Endothelial cell of umbilical vein (primary cell): ENCODE measurements at regions not wholly inside any gene's neighbourhood (a gene's known extent, or its start where the extent isn't known, plus 50 kb on each side); places are given as distances from the start of the nearest gene placed in this dataset.

ENCODE experiments used
- BruUV-seq: library from RNA; stranded (reverse); fragments of 400-500 nt; replicated peaks from 2 replicates; lab custom pipeline; 2021; lab: Mats Ljungman, UMichigan
- CTCF ChIA-PET: fragments of 300-600, 350-600 bp; sonication (Branson Sonifier 250); formaldehyde crosslinking; loops from one replicate; lab custom pipeline; 2021; ENCODE audit warnings: antibody characterized with exemption, inconsistent platforms; lab: Charles Lee
- POLR2A ChIA-PET: fragments of 300-600, 350-600 bp; sonication (Branson Sonifier 250); formaldehyde crosslinking; loops from one replicate; lab custom pipeline; 2021; ENCODE audit warnings: antibody characterized with exemption, inconsistent platforms; lab: Charles Lee
- DNase-seq: peaks from one replicate; pipeline ENCODE4 v3.0.0-alpha.2; 2011; ENCODE audit warnings: low read depth, low spot score
- FAIRE-seq: peaks from 2 replicates; lab custom pipeline; 2011; peaks lifted over from hg19 to GRCh38; lab: Jason Lieb, UNC
- H2AFZ ChIP-seq: 2 replicates; pipeline ENCODE4 v1.6.0; 2012; ENCODE audit warnings: low read depth, low read length, control low read depth, inconsistent platforms
- H3K27ac ChIP-seq: 2 replicates; pipeline ENCODE4 v1.5.1; 2011; ENCODE audit warnings: low read depth, mild to moderate bottlenecking, control low read depth, low read length, moderate library complexity; ENCODE audit not compliant: insufficient read depth
- H3K27me3 ChIP-seq, 2 experiments: 2 replicates each; pipeline versions ENCODE4 v1.6.0 to v1.6.1; 2011; ENCODE audit warnings: low read length in 2 of 2, mixed read lengths in 1 of 2; ENCODE audit not compliant: control insufficient read depth in 2 of 2, insufficient read depth in 2 of 2
- H3K36me3 ChIP-seq, 2 experiments: 2 replicates in 1 of 2; 3 replicates in 1 of 2; pipeline ENCODE4 v1.5.1; 2011; ENCODE audit warnings: low read length in 2 of 2, mild to moderate bottlenecking in 1 of 2, moderate library complexity in 1 of 2; ENCODE audit not compliant: control insufficient read depth in 2 of 2, insufficient read depth in 2 of 2; ENCODE audit errors: extremely low read depth in 1 of 2
- H3K4me1 ChIP-seq: 3 replicates; pipeline ENCODE4 v1.5.1; 2011; ENCODE audit warnings: mild to moderate bottlenecking, low read length; ENCODE audit not compliant: control insufficient read depth, insufficient read depth; ENCODE audit errors: extremely low read depth
- H3K4me2 ChIP-seq: 2 replicates; pipeline ENCODE4 v1.6.1; 2011; ENCODE audit warnings: low read length, control low read depth, mixed read lengths; ENCODE audit not compliant: insufficient read depth
- H3K4me3 ChIP-seq, 3 experiments: fragments of 200-600 bp in 1 of 3; sonication (generic), shearing (Covaris generic) in 1 of 3; replicated peaks in 1 of 3; 2 replicates each; pipeline ENCODE4 v1.5.1; 2011 to 2016; ENCODE audit warnings: control low read depth in 3 of 3, low read length in 3 of 3, mild to moderate bottlenecking in 2 of 3, inconsistent platforms in 1 of 3, low read depth in 1 of 3, moderate library complexity in 1 of 3; ENCODE audit not compliant: insufficient read depth in 1 of 3
- H3K79me2 ChIP-seq: 2 replicates; pipeline ENCODE4 v1.6.0; 2012; ENCODE audit warnings: low read length, inconsistent platforms; ENCODE audit not compliant: control insufficient read depth, insufficient read depth
- H3K9ac ChIP-seq: replicated peaks from 2 replicates; pipeline ENCODE3; 2011; ENCODE audit warnings: low read length, control low read depth; ENCODE audit not compliant: insufficient read depth; ENCODE audit errors: extremely low read depth
- H3K9me1 ChIP-seq: replicated peaks from 3 replicates; pipeline ENCODE4 v1.6.0; 2011; ENCODE audit warnings: mild to moderate bottlenecking, low read length; ENCODE audit not compliant: control insufficient read depth, insufficient read depth; ENCODE audit errors: extremely low read depth
- H3K9me3 ChIP-seq: replicated peaks from 2 replicates; pipeline ENCODE4 v1.5.1; 2012; ENCODE audit warnings: low read length, inconsistent platforms; ENCODE audit not compliant: control insufficient read depth, insufficient read depth
- H4K20me1 ChIP-seq: replicated peaks from 2 replicates; pipeline ENCODE3; 2011; ENCODE audit warnings: mild to moderate bottlenecking, low read length; ENCODE audit not compliant: control insufficient read depth, insufficient read depth; ENCODE audit errors: extremely low read depth
- EZH2 ChIP-seq: IDR thresholded peaks from 2 replicates; pipeline ENCODE4 v1.6.1; 2012; ENCODE audit warnings: borderline replicate concordance, low read depth, mild to moderate bottlenecking, moderate library complexity, low read length, inconsistent platforms; ENCODE audit not compliant: severe bottlenecking
- FOS ChIP-seq: IDR thresholded peaks from 2 replicates; pipeline ENCODE4 v1.6.1; 2011; ENCODE audit warnings: mild to moderate bottlenecking, low read length, moderate library complexity, borderline replicate concordance; ENCODE audit not compliant: insufficient read depth
- GATA2 ChIP-seq: IDR thresholded peaks from 2 replicates; pipeline ENCODE4 v1.7.0; 2011; ENCODE audit warnings: low read depth, mild to moderate bottlenecking, moderate library complexity, mixed read lengths, low read length; ENCODE audit not compliant: insufficient read length, insufficient read depth
- JUN ChIP-seq: IDR thresholded peaks from 2 replicates; pipeline ENCODE4 v1.6.1; 2011; ENCODE audit warnings: borderline replicate concordance, low read depth; ENCODE audit not compliant: insufficient read length, insufficient read depth
- MYC ChIP-seq: IDR thresholded peaks from one replicate; pipeline ENCODE4 v1.6.1; 2011; ENCODE audit warnings: mild to moderate bottlenecking, low read depth, low read length
- POLR2A ChIP-seq: IDR thresholded peaks from 2 replicates; pipeline ENCODE4 v1.6.1; 2012; ENCODE audit warnings: low read depth, mild to moderate bottlenecking, control low read depth, low read length
- POLR2AphosphoS5 ChIP-seq: IDR thresholded peaks from 2 replicates; pipeline ENCODE4 v1.6.1; 2012; ENCODE audit warnings: low read depth, mild to moderate bottlenecking, control low read depth, low read length, moderate library complexity; ENCODE audit not compliant: insufficient read depth
- dilution Hi-C: fragments of 300-500 bp; cut with MboI; formaldehyde crosslinking; loops from one replicate; pipeline ENCODE4 v1.15.0; 2019; ENCODE audit warnings: low sequenced_read_pairs; ENCODE audit not compliant: extremely low pct_ligation_motif_present
- intact Hi-C: fragments of 100-400 bp; cut with micrococcal nuclease; formaldehyde crosslinking; loops from one replicate; pipeline ENCODE4 v1.10.0; 2022
- TF ChIP-seq, protein P1 (sequence below), 2 donors: IDR thresholded peaks; 1 replicate in 1 of 2; 2 replicates in 1 of 2; pipeline ENCODE4 v1.5.1; 2011; ENCODE audit warnings: low read length in 2 of 2, mild to moderate bottlenecking in 2 of 2, moderate library complexity in 2 of 2, control low read depth in 1 of 2, inconsistent platforms in 1 of 2, low read depth in 1 of 2; ENCODE audit not compliant: insufficient read depth in 1 of 2; ENCODE audit errors: extremely low read depth in 1 of 2
- TF ChIP-seq, protein P2 (sequence below): IDR thresholded peaks from 2 replicates; pipeline ENCODE4 v1.6.1; 2011; ENCODE audit not compliant: insufficient read depth, insufficient read length

DNA sequence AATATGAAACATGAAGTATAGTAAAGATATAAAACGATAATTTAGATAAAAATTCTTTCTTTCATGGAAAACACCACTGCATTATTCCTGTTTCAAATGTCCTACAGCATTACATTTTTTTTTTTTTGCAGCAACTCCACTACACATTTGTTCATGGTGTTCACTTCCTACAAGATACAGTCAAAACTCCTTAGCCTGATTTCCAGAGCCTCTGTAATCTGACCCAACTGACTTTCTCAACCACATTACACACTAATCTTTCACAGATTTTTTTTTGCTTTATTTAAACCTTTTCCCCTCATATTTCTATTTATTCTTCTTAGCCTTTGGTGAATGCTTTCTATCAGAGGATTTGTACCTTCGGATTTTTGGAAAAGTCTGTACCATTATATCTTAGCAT lies 176.5 kb upstream of the PDE7B start:
- DNase-seq (no peak), FAIRE-seq (no peak)
- H3K9me1 ChIP-seq = no peaks in the 10 kb centered on the region
- H3K4me1 ChIP-seq = no peaks in the 10 kb centered on the region
- no peak overlapping the region for H3K4me3 ChIP-seq
- H2AFZ ChIP-seq = no peak overlapping the region
- dilution Hi-C loops = no loop called here
- H3K9ac ChIP-seq = no peak overlapping the region
- no peaks in the 10 kb centered on the region for H3K9me3 ChIP-seq
- BruUV-seq = no TSS peak
- TF ChIP-seq JUN = no peak
- TF ChIP-seq POLR2A = no peak
- TF ChIP-seq, protein P1, sequence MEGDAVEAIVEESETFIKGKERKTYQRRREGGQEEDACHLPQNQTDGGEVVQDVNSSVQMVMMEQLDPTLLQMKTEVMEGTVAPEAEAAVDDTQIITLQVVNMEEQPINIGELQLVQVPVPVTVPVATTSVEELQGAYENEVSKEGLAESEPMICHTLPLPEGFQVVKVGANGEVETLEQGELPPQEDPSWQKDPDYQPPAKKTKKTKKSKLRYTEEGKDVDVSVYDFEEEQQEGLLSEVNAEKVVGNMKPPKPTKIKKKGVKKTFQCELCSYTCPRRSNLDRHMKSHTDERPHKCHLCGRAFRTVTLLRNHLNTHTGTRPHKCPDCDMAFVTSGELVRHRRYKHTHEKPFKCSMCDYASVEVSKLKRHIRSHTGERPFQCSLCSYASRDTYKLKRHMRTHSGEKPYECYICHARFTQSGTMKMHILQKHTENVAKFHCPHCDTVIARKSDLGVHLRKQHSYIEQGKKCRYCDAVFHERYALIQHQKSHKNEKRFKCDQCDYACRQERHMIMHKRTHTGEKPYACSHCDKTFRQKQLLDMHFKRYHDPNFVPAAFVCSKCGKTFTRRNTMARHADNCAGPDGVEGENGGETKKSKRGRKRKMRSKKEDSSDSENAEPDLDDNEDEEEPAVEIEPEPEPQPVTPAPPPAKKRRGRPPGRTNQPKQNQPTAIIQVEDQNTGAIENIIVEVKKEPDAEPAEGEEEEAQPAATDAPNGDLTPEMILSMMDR (IDR thresholded peaks at IDR 0.05; ENCODE audit: extremely low read depth in 1 of 2, insufficient read depth in 1 of 2, low read depth in 1 of 2, low read length in 2 of 2) = no peak
- TF ChIP-seq POLR2AphosphoS5 = no peak
- no peak for TF ChIP-seq MYC
- TF ChIP-seq, protein P2, sequence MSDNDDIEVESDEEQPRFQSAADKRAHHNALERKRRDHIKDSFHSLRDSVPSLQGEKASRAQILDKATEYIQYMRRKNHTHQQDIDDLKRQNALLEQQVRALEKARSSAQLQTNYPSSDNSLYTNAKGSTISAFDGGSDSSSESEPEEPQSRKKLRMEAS = no peak
- no peak for TF ChIP-seq EZH2
- no peak for TF ChIP-seq FOS
- no peak for TF ChIP-seq GATA2
- no peaks in the 10 kb centered on the region for H3K36me3 ChIP-seq
- no peak overlapping the region for H3K4me2 ChIP-seq
- CTCF ChIA-PET = interaction anchor here (0.8 to 1.5 kb wide), 2 partner anchors 551 to 552 kb away, joined by 4 to 5 read pairs; no protein-coding TSS in a partner anchor
- H3K27ac ChIP-seq = no peak overlapping the region
- intact Hi-C loops = loop anchor here (5.0 kb wide), 2 partner anchors 138 to 177 kb away; partner anchors contain the start of gene PDE7B
- no peaks in the 10 kb centered on the region for H3K79me2 ChIP-seq
- no peaks in the 10 kb centered on the region for H4K20me1 ChIP-seq
- H3K27me3 ChIP-seq = no peaks in the 10 kb centered on the region
- POLR2A ChIA-PET = no interaction called here
